HCT116 (cell line): ENCODE measurements at regions not wholly inside any gene's neighbourhood (a gene's known extent, or its start where the extent isn't known, plus 50 kb on each side); places are given as distances from the start of the nearest gene placed in this dataset.

Source experiments
- ATAC-seq: fragments of 200-7000 bp; cut with Tn5 transposase; 2 replicates; pipeline ENCODE4 v1.9.1; 2020; ENCODE audit warnings: mild to moderate bottlenecking, moderate library complexity
- BruUV-seq: library from RNA; stranded (reverse); fragments of 400-500 nt; replicated peaks from 2 replicates; lab custom pipeline; 2021; lab: Mats Ljungman, UMichigan
- CTCF ChIA-PET: fragments of 300-600 bp; sonication (Branson Sonifier 250); formaldehyde crosslinking; loops from one replicate; lab custom pipeline; 2021; ENCODE audit warnings: antibody characterized with exemption; lab: Charles Lee
- POLR2A ChIA-PET: fragments of 300-600, 350-600 bp; sonication (Branson Sonifier 250); formaldehyde crosslinking; loops from one replicate; lab custom pipeline; 2021; ENCODE audit warnings: antibody characterized with exemption; lab: Charles Lee
- RAD21 ChIA-PET, 2 experiments: fragments of 300-600 bp; sonication (Branson Sonifier 250); formaldehyde crosslinking; loops; one replicate each; lab custom pipeline; 2023; ENCODE audit warnings: low total read pairs in 2 of 2; ENCODE audit not compliant: uncharacterized antibody in 2 of 2, unreplicated experiment in 2 of 2, low non-redundant PET in 1 of 2; lab: Charles Lee
- DNase-seq: peaks from one replicate; pipeline ENCODE4 v3.0.0-alpha.2; 2010; ENCODE audit warnings: low read depth, low spot score
- H2AFZ ChIP-seq: fragments of 200-600 bp; shearing (Covaris generic), sonication (generic); 2 replicates; pipeline ENCODE4 v1.6.1; 2017; ENCODE audit warnings: low read depth, mixed run types, mixed read lengths, antibody characterized with exemption, low read length; ENCODE audit not compliant: poor library complexity, severe bottlenecking
- H3K27ac ChIP-seq: 2 replicates; pipeline ENCODE4 v1.5.1; 2012; ENCODE audit warnings: low read depth, low read length
- H3K27me3 ChIP-seq: fragments of 200-600 bp; sonication (generic); 2 replicates; pipeline ENCODE4 v1.6.1; 2016; ENCODE audit warnings: mixed run types, low read length, mixed read lengths; ENCODE audit not compliant: insufficient read depth
- H3K36me3 ChIP-seq, 2 experiments: fragments of 200-500 bp in 1 of 2; fragments of 200-600 bp in 1 of 2; sonication (Bioruptor generic) in 1 of 2; sonication (generic) in 1 of 2; 2 replicates each; pipeline versions ENCODE4 v1.5.1 to v1.6.1; 2014 to 2016; ENCODE audit warnings: low read length in 2 of 2, inconsistent platforms in 1 of 2, mixed read lengths in 1 of 2, mixed run types in 1 of 2; ENCODE audit not compliant: insufficient read depth in 2 of 2, control insufficient read depth in 1 of 2
- H3K4me1 ChIP-seq, 2 experiments: fragments of 200-600 bp in 1 of 2; sonication (generic) in 1 of 2; 2 replicates each; pipeline versions ENCODE4 v1.5.1 to v1.6.1; 2012 to 2017; ENCODE audit warnings: low read length in 2 of 2, inconsistent platforms in 1 of 2, mild to moderate bottlenecking in 1 of 2, mixed read lengths in 1 of 2, mixed run types in 1 of 2, moderate library complexity in 1 of 2; ENCODE audit not compliant: insufficient read depth in 2 of 2, control insufficient read depth in 1 of 2
- H3K4me2 ChIP-seq: fragments of 200-600 bp; sonication (generic); 2 replicates; pipeline ENCODE4 v1.6.1; 2017; ENCODE audit warnings: mixed run types, low read length, mixed read lengths
- H3K4me3 ChIP-seq, 2 experiments: fragments of 200-600 bp in 1 of 2; sonication (generic) in 1 of 2; replicated peaks in 1 of 2; 2 replicates each; pipeline ENCODE4 v1.5.1; 2011 to 2016; ENCODE audit warnings: low read length in 2 of 2, control low read depth in 1 of 2, low read depth in 1 of 2, mild to moderate bottlenecking in 1 of 2, mixed read lengths in 1 of 2, mixed run types in 1 of 2
- H3K79me2 ChIP-seq: fragments of 200-600 bp; sonication (generic); 2 replicates; pipeline ENCODE4 v1.6.1; 2017; ENCODE audit warnings: mild to moderate bottlenecking, mixed run types, low read length, moderate library complexity, mixed read lengths; ENCODE audit not compliant: insufficient read depth
- H3K9ac ChIP-seq: fragments of 200-600 bp; sonication (generic); 2 replicates; pipeline ENCODE4 v1.6.1; 2016; ENCODE audit warnings: low read length, mixed read lengths
- H3K9me2 ChIP-seq: fragments of 200-600 bp; sonication (generic), shearing (Covaris generic); 2 replicates; pipeline ENCODE4 v1.6.1; 2017; ENCODE audit warnings: mixed run types, mild to moderate bottlenecking, moderate library complexity; ENCODE audit not compliant: insufficient read depth
- H3K9me3 ChIP-seq, 2 experiments: fragments of 200-500 bp in 1 of 2; fragments of 200-600 bp in 1 of 2; sonication (Bioruptor generic) in 1 of 2; sonication (generic) in 1 of 2; 2 replicates each; pipeline ENCODE4 v1.6.1; 2014 to 2017; ENCODE audit warnings: low read length in 2 of 2, mixed read lengths in 2 of 2, inconsistent platforms in 1 of 2, low read depth in 1 of 2, mild to moderate bottlenecking in 1 of 2, mixed run types in 1 of 2, moderate library complexity in 1 of 2; ENCODE audit not compliant: control insufficient read depth in 1 of 2, insufficient read depth in 1 of 2
- H4K20me1 ChIP-seq: fragments of 200-600 bp; sonication (generic), shearing (Covaris generic); 2 replicates; pipeline ENCODE4 v1.6.1; 2017; ENCODE audit warnings: mixed run types, mild to moderate bottlenecking, moderate library complexity; ENCODE audit not compliant: insufficient read depth
- EZH2phosphoT487 ChIP-seq: fragments of 200-600 bp; IDR thresholded peaks from 2 replicates; pipeline ENCODE4 v1.6.1; 2018; ENCODE audit warnings: antibody characterized with exemption, borderline replicate concordance
- TCF7L2 ChIP-seq: IDR thresholded peaks from 2 replicates; pipeline ENCODE4 v1.7.0; 2011; ENCODE audit warnings: borderline replicate concordance, inconsistent platforms; ENCODE audit not compliant: insufficient read depth, insufficient read length; ENCODE audit errors: extremely low read depth
- ZFX ChIP-seq: fragments of 450-650 bp; IDR thresholded peaks from 2 replicates; pipeline ENCODE4 v1.6.1; 2017
- intact Hi-C: fragments of 100-400 bp; cut with micrococcal nuclease; formaldehyde crosslinking; loops from 2 replicates; pipeline ENCODE4 v1.10.0; 2022
- TF ChIP-seq, protein P1 (sequence below), 3 experiments: fragments of 200-600 bp in 1 of 3; sonication (generic) in 1 of 3; IDR thresholded peaks in 2 of 3; conservative IDR thresholded peaks in 1 of 3; 2 replicates each; pipeline ENCODE4 v1.5.1; 2012 to 2017; ENCODE audit warnings: low read depth in 2 of 3, low read length in 2 of 3, antibody characterized with exemption in 1 of 3, borderline replicate concordance in 1 of 3, control low read depth in 1 of 3, mild to moderate bottlenecking in 1 of 3, mixed read lengths in 1 of 3, mixed run types in 1 of 3, moderate library complexity in 1 of 3; ENCODE audit not compliant: insufficient read depth in 1 of 3
- TF ChIP-seq, protein P2 (sequence below): IDR thresholded peaks from 2 replicates; pipeline ENCODE4 v1.6.1; 2011; ENCODE audit warnings: mild to moderate bottlenecking, low read length, moderate library complexity; ENCODE audit not compliant: insufficient replicate concordance; ENCODE audit errors: extremely low read depth

DNA sequence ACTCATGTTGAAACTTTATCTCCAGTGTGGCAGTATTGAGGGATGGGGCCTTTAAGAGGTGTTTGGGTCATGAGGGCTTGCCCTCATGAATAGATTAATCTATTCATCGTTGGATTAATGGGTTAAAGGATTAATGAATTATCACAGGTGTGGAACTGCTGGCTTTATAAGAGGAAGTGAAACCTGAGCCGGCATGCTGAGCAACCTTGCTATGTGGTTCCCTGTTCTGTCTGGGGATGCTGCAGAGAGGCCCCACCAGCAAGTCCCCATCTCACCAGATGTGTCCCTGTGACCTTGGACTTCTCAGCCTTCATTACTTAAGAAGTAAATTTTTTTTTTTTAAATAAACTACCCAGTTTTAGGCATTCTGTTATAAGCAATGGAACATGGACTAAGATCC is 109.6 kb downstream of the DYRK2 start:
- no TSS peak for BruUV-seq
- H4K20me1 ChIP-seq = no peaks in the 10 kb centered on the region
- RAD21 ChIA-PET = no interaction called here
- H3K27ac ChIP-seq = no peak overlapping the region
- no peak overlapping the region for H3K9ac ChIP-seq
- no peak overlapping the region for H2AFZ ChIP-seq
- no peaks in the 10 kb centered on the region for H3K9me3 ChIP-seq
- H3K9me2 ChIP-seq = no peaks in the 10 kb centered on the region
- H3K79me2 ChIP-seq = no peaks in the 10 kb centered on the region
- DNase-seq = no peak
- CTCF ChIA-PET = no interaction called here
- intact Hi-C loops = no loop called here
- no peaks in the 10 kb centered on the region for H3K36me3 ChIP-seq
- no peak overlapping the region for H3K4me3 ChIP-seq
- TF ChIP-seq, protein P1, sequence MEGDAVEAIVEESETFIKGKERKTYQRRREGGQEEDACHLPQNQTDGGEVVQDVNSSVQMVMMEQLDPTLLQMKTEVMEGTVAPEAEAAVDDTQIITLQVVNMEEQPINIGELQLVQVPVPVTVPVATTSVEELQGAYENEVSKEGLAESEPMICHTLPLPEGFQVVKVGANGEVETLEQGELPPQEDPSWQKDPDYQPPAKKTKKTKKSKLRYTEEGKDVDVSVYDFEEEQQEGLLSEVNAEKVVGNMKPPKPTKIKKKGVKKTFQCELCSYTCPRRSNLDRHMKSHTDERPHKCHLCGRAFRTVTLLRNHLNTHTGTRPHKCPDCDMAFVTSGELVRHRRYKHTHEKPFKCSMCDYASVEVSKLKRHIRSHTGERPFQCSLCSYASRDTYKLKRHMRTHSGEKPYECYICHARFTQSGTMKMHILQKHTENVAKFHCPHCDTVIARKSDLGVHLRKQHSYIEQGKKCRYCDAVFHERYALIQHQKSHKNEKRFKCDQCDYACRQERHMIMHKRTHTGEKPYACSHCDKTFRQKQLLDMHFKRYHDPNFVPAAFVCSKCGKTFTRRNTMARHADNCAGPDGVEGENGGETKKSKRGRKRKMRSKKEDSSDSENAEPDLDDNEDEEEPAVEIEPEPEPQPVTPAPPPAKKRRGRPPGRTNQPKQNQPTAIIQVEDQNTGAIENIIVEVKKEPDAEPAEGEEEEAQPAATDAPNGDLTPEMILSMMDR (IDR thresholded peaks at IDR 0.05 in 2 of 3, conservative IDR thresholded peaks at IDR 0.05 in 1 of 3; ENCODE audit: borderline replicate concordance in 1 of 3, insufficient read depth in 1 of 3, low read depth in 2 of 3, low read length in 2 of 3) = no peak
- TF ChIP-seq, protein P2, sequence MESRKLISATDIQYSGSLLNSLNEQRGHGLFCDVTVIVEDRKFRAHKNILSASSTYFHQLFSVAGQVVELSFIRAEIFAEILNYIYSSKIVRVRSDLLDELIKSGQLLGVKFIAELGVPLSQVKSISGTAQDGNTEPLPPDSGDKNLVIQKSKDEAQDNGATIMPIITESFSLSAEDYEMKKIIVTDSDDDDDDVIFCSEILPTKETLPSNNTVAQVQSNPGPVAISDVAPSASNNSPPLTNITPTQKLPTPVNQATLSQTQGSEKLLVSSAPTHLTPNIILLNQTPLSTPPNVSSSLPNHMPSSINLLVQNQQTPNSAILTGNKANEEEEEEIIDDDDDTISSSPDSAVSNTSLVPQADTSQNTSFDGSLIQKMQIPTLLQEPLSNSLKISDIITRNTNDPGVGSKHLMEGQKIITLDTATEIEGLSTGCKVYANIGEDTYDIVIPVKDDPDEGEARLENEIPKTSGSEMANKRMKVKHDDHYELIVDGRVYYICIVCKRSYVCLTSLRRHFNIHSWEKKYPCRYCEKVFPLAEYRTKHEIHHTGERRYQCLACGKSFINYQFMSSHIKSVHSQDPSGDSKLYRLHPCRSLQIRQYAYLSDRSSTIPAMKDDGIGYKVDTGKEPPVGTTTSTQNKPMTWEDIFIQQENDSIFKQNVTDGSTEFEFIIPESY = no peak
- TF ChIP-seq TCF7L2 = no peak
- TF ChIP-seq EZH2phosphoT487 = no peak
- no peak for TF ChIP-seq ZFX
- TF ChIP-seq, all 23 proteins: peak for 0
- POLR2A ChIA-PET = no interaction called here
- no peak for ATAC-seq
- no peaks in the 10 kb centered on the region for H3K27me3 ChIP-seq
- H3K4me2 ChIP-seq = no peak overlapping the region
- H3K4me1 ChIP-seq = no peaks in the 10 kb centered on the region
